ENCODE measurements at regions not wholly inside any gene's neighbourhood (a gene's known extent, or its start where the extent isn't known, plus 50 kb on each side); places are given as distances from the start of the nearest gene placed in this dataset.

DNA sequence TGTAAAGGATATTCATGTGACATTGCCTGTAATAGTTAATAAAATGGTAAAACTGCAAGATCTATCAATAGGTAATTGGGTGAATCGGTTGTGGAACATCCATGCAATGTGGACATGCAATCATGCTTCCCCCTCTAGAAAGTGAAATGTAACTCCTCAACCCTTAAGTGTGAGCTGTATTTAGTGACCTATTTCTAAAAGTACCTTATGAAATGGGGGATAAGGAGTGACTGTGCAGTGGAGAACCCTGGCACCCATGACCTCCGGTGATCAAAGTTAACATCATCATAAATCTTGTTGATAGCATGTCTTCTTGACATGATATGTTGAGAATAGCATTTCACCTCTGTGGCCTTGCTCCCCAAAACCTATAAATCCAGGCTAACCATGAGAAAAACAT lies 53.6 kb upstream of the PPARGC1A start:
- no peak for DNase-seq (ENCODE audit: low spot score)
- Histone ChIP-seq H3K36me3 (ENCODE audit: control insufficient read depth in 4 of 4, insufficient read depth in 3 of 4, low read depth in 1 of 4, low read length in 3 of 4) (no peaks in the 10 kb centered on the region), H3K4me1 (ENCODE audit: control insufficient read depth in 4 of 4, insufficient read depth in 4 of 4, low read length in 3 of 4) (no peaks in the 10 kb centered on the region), H3K4me3 (ENCODE audit: low read depth in 1 of 3, low read length in 3 of 3) (no peak overlapping the region), H3K27ac (ENCODE audit: low read depth in 1 of 2, low read length in 2 of 2) (no peak overlapping the region), H3K27me3 (ENCODE audit: control insufficient read depth in 4 of 4, insufficient read depth in 4 of 4, low read length in 3 of 4) (no peaks in the 10 kb centered on the region), H3K9me3 (ENCODE audit: control insufficient read depth in 4 of 4, low read length in 3 of 4) (no peaks in the 10 kb centered on the region), H3K9ac (ENCODE audit: low read depth in 1 of 2, low read length in 2 of 2) (no peak overlapping the region)
- TF ChIP-seq HNF4G (IDR thresholded peaks at IDR 0.05) (no peak), JUND (IDR thresholded peaks at IDR 0.05) (no peak), GABPA (IDR thresholded peaks at IDR 0.05 in 1 of 2, conservative IDR thresholded peaks at IDR 0.05 in 1 of 2) (no peak), RXRA (IDR thresholded peaks at IDR 0.05) (no peak), HNF4A (conservative IDR thresholded peaks at IDR 0.05) (no peak), FOXA2 (IDR thresholded peaks at IDR 0.05) (no peak), YY1 (IDR thresholded peaks at IDR 0.05) (no peak), ZBTB33 (IDR thresholded peaks at IDR 0.05) (no peak), SP1 (IDR thresholded peaks at IDR 0.05) (no peak), REST (IDR thresholded peaks at IDR 0.05) (no peak), TAF1 (conservative IDR thresholded peaks at IDR 0.05) (no peak), NR2F2 (IDR thresholded peaks at IDR 0.05) (no peak), FOXA1 (IDR thresholded peaks at IDR 0.05) (no peak)
- TF ChIP-seq, protein P1, sequence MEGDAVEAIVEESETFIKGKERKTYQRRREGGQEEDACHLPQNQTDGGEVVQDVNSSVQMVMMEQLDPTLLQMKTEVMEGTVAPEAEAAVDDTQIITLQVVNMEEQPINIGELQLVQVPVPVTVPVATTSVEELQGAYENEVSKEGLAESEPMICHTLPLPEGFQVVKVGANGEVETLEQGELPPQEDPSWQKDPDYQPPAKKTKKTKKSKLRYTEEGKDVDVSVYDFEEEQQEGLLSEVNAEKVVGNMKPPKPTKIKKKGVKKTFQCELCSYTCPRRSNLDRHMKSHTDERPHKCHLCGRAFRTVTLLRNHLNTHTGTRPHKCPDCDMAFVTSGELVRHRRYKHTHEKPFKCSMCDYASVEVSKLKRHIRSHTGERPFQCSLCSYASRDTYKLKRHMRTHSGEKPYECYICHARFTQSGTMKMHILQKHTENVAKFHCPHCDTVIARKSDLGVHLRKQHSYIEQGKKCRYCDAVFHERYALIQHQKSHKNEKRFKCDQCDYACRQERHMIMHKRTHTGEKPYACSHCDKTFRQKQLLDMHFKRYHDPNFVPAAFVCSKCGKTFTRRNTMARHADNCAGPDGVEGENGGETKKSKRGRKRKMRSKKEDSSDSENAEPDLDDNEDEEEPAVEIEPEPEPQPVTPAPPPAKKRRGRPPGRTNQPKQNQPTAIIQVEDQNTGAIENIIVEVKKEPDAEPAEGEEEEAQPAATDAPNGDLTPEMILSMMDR (IDR thresholded peaks at IDR 0.05; ENCODE audit: low read depth, low read length, missing input control), result no peak
- 94% methylated on average over 2 of the region's 2 CpGs for WGBS

- no peak overlapping the region for H3K27ac ChIP-seq (ENCODE audit: low read depth in 1 of 2, low read length in 2 of 2)
- 95% methylated on average over 1 of the region's 1 CpG for WGBS
- H3K36me3 ChIP-seq (ENCODE audit: control insufficient read depth in 4 of 4, insufficient read depth in 3 of 4, low read depth in 1 of 4, low read length in 3 of 4), result no peaks in the 10 kb centered on the region
- no peak overlapping the region for H3K4me3 ChIP-seq (ENCODE audit: low read depth in 1 of 3, low read length in 3 of 3)
- no peak for DNase-seq (ENCODE audit: low spot score)
- no peaks in the 10 kb centered on the region for H3K27me3 ChIP-seq (ENCODE audit: control insufficient read depth in 4 of 4, insufficient read depth in 4 of 4, low read length in 3 of 4)
- H3K9me3 ChIP-seq (ENCODE audit: control insufficient read depth in 4 of 4, low read length in 3 of 4), result no peaks in the 10 kb centered on the region
- no peaks in the 10 kb centered on the region for H3K4me1 ChIP-seq (ENCODE audit: control insufficient read depth in 4 of 4, insufficient read depth in 4 of 4, low read length in 3 of 4)
- no peak overlapping the region for H3K9ac ChIP-seq (ENCODE audit: low read depth in 1 of 2, low read length in 2 of 2)
- TF ChIP-seq ZBTB33 (IDR thresholded peaks at IDR 0.05) (no peak), EGR1 (IDR thresholded peaks at IDR 0.05; ENCODE audit: low read depth in 2 of 2) (no peak), FOXA2 (IDR thresholded peaks at IDR 0.05) (no peak), TAF1 (conservative IDR thresholded peaks at IDR 0.05) (no peak)
Observed at GRCh38 chr4:23942471-23942870, 52.6 kb upstream of the PPARGC1A start.
